Fibroblast of skin of left biceps (primary cell): ENCODE measurements at regions not wholly inside any gene's neighbourhood (a gene's known extent, or its start where the extent isn't known, plus 50 kb on each side); places are given as distances from the start of the nearest gene placed in this dataset.

Experiments used
- DNase-seq, 2 experiments: peaks; one replicate each; pipeline ENCODE4 v3.0.0-alpha.2; 2013; ENCODE audit warnings: low read depth in 2 of 2

DNA sequence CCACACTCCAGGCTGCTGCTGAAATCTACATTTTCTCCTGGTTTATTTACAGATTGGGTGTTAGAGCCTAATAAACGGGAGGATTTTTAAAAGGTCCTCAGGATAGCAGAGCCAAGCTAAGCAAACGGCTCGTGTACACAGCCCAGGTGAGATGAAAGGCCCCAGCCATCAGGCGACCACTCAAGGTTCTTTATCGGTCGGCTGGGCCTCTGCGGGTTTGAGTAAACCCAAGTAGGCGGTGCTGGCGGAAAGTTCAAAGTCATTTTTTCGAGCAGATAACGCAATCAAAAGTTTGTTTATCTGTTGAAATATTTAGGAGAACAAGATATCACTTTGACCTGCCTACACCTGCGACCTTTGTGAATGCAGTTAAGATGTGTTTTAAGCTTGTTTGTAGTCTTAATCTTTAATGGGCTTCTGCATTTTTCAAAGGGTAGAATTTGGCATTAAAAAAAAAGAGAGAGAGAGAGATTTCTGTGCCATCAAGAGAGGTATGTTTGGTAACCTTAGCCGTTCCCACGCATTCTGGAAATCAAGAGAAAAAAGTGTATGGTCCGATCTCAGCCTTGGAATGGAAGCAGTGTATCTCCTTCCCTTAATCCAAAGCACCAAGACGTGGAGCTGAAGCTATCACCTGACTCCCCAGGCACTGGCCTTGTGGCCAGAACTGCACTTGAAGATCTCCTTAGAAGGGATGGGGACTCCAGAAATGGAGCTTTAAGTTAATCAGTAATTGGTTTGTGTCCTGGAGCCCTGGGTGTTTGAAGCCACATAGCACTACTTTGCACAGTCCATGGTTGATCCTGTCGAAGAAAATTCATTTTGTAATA is 301.7 kb upstream of the IRX5 start:
- no peak for DNase-seq

DNA sequence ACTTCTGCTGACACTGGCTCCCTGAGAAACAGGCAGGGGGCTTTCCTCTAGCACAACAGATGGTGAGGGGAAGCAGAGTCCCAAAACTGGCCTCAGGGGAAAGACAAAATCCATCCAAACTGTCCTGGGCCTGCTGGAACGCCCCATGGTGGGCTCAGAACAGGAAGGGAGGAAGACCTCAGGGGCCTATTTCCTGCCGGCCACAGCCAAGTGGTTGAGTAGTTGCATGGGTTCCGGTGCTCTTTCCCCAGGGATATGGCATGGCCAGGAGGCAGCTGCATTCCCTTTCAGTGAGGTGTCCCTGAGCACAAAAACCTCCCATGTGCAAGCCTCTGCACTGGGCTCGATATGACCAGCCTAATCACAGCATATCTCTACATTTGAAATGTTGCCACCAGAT is 303.0 kb upstream of the IRX5 start:
- DNase-seq: no peak

DNA sequence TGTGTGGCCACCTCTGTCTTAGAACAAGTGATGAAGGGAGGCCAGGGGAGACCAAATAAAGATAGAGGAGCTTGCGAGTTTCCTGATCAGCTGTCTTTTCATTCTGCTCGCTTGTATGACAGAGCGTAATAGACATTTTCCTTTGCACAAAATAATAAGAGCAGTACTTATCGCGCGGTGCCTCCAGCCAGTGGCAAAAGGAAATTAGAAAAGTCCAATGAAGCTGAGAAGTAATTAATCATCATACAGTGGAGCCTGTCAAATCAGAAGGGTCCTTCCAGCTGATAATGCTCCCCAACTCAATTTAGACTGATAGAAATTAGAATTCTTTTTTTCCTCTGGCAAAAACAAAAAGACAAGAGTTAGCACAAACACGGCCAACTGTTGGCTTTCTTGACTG is 307.0 kb upstream of the IRX5 start:
- no peak for DNase-seq

DNA sequence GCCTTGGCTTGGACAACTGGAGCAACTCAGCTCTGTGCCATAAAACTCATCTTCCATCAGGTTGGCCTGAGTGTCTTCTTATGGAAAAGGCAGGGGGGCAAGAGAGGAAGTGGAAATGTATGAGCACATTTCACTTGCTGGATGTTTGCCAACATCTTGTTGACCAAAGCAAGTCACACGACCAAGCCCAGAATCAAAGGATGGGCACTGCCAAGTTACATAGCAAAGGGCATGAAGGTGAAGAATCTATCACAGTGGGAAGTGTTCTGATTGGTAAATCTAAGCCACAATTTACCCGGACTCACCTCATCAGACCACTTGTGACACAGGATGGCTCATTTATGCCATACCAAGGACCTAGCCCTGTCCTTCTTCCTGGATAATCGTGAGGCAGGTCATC is 310.5 kb upstream of the IRX5 start:
- DNase-seq: no peak

DNA sequence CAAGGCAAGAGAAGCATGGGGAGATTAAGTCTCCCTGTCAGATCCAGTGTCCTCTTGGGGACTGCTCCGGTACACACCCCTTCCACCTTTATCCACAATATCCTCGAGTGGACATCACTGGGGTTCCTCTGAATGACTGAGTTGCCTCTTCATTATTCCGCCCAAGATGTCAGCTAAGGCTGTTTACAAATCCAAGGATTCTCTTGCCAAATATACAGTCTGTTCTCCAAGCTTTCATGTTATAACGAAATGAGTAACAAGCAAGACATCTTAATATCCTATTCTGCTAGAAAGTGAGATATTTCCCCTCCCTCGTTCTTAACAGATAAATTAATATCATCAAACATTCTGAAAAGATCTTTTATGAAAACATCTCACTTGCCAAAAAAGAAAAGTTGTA is 314.1 kb upstream of the IRX5 start:
- DNase-seq: no peak

DNA sequence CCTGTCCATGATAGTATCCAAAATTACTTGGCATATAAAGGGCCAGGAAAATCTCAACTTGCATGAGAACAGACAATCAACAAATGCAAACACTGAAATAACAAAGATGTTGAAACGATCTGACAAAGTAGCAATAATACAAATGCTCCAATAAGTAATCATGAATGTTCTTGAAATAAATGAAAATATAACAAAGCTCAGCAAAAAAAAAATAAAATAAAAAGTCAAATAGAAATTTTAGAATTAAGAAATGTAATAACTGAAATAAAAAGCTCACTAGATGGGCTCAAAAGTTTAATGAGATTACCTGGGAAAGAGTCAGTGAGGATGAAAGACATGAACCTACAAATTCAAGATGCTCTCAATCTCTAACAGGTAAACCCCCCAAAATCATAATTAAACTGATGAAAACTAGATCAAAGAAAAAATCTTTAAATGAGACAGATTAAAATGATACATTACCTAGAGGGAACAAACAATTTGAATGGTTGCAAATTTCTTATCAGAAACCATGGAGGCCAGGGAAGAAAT is 319.0 kb upstream of the IRX3 start:
- no peak for DNase-seq

DNA sequence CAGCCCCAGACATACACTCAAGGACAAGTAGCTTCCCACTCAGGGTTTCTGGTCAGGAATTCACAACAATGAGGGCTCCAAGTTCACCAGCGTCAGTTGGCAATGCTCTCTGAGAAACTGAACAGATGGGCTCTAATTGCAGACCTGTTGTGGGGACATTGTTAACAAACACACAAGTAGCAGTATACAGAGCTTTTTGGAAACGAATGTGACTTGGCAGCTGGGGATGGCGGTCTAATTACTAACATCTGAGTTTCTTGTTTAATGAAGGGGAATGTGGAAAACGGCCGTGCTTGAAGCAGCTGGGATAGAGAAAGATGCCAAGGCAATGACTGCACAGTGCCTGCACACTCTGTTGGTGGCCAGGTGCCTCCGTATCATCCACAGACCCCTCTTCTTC is 316.1 kb upstream of the IRX3 start:
- no peak for DNase-seq

DNA sequence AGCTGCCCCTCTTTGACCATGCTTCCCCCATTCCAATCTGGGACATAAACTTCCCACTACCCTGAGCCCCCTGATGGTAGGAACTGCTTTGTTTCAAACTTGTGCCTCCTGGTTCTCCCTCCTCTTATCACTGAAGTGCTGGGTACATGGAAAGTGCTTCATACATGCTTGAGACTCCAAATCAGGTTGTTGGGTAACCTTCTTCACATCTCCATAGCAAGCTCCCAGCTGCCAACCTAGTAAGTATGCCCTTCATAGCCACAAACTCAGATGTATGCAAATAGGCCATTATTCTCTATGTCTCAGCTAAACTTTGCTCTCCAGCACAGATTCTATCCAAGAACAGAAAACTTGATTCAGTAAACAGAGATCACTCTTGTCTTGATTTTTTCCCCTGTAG is 310.6 kb upstream of the IRX3 start:
- DNase-seq: no peak

DNA sequence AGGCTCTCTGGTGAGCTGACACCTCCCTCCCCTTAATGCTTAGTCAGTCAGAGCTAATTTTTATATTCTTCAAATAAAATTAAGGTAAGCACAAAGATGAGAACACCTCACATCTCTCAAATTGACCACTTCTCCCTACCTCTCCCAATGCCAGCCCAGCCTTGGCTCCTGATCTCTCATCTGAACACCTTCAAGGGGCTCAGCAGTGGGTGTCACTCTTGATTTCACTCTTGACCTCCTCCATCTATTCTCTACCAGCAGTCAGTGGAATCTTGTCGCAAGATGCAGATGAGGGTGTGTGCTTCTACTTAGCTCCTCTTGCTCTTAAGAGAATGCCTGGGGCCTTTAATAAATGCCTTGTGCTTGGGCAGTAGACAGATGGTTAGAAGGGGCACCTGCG is 309.0 kb upstream of the IRX3 start:
- DNase-seq: no peak

DNA sequence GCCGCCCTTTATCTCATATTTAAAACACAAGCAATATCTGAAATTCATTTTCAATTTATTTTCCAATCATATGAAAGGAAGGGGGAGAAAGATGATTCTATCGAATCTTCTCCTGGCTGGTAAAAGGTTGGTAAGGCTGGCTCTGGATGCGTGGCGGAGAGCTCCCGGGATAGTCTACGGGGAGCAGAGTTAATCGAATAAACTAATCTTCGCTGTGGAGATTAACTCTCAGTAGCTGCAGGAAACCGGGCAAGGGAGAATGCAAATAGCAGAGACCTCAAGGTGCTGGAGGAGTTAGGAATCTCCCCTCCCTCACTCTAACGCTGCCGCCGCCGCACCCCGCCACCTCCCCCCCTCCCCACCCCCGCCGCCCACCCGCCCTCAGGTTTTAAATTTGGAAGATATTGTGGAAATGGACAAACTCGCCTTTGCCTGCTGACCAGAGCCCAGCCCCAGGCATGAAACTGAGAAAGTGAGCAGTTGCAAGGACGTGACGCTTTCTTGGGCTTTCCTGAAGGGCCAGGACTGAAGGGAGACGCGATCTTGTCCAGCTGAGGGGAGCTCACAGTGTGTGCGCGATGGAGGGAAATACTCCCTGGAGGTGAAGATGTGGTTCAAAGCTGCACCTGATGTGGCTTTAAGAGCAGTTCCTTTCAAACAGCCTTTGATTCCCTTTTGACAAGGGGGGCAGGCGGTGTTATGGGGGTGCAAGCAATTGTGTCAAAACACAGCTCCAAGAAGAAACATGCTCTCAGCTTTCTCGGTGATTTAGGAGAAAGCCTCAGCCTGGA is 308.2 kb upstream of the IRX3 start:
- no peak for DNase-seq

DNA sequence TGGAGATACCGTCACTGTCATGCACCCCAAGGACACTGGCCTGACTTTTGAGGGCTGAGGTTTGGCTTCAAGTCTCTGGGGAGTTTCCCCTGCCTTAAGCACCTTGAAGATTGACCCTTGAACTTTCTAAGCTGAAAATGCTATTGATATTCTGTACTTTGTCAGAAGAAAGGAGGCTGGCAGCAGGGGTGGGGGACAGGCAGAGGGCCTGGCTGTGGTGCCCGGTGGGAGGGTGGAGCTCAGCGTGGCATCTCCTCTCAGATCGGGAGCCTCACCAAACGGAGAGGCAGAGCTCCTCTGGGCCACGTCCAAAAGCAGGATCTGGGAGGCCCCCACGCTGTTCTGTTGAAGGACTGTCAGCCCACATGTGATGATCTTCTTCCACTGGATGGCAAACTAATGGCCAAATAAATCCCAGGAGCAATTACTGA is 305.2 kb upstream of the IRX3 start:
- no peak for DNase-seq

DNA sequence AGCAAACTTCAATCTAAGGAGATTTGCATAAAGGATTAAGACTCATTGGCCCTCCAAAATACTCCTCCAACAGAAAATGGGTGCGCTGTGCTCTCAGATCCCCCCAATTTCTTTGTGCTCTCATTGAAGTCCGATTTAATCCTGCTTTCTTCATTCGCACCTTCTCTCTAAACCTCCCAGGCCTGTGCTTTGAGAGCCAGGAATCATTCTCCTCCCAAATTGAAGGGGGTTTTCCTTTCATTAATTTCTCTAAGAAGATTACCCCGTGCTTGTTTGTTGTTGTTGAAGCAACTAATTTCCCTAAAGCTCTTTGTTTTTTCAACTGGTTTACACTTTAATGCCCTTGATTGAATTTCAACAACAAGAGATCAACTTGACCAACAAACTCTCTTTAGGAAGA is 304.2 kb upstream of the IRX3 start:
- no peak for DNase-seq

DNA sequence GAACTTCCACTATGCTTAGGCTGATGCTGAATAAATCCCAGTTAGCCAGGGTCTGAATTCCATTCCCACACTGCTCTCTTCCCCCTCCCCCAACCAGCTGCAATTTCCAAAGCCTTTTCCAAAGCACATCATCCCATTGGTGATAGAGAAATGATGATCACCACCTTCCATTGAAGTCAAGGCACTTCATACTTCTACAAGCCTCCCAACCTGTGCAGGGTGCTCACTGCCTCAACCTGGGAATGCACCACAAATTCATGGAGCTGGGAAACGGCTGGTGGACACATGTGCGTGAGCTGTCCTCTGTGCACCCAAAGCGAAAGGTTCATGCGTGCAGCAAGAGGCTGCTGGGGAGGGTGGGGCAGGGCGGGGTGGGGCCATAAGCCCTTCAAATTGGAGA is 302.7 kb upstream of the IRX3 start:
- DNase-seq: no peak

DNA sequence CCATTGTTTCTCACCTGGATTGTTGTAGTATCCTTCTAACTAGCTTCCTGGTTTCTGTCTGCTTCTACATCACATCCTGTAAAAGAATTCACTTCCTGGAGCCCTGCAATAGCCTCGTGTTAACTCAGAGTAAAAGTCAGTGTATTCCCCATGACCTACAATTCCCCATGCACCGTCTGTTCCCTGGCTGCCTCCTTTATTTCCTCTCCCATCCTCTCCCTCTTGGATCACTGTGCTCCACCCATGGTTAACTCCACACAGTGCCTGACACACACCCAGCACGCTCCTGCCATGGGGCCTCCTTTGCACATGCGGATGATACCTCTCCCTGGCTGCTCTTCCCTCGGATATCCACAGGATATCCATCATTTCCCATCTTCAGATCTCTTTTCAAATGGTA is 301.4 kb upstream of the IRX3 start:
- no peak for DNase-seq

DNA sequence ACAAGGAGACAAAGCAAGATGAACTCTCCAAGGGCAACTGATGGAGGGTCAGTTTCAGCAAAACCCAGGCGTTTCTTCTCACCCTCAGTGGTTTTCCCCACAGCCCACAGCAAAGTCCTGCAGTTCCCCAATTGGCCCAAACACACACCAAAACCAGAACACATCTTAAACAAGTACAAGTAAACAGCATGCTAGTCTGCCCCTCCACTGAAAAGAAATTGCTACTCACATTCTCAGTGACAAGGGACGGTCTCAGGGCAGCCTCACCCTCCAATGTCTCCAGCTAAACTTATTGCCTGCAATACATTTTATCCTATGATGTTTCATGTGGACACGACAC is 300.6 kb upstream of the IRX3 start:
- no peak for DNase-seq

DNA sequence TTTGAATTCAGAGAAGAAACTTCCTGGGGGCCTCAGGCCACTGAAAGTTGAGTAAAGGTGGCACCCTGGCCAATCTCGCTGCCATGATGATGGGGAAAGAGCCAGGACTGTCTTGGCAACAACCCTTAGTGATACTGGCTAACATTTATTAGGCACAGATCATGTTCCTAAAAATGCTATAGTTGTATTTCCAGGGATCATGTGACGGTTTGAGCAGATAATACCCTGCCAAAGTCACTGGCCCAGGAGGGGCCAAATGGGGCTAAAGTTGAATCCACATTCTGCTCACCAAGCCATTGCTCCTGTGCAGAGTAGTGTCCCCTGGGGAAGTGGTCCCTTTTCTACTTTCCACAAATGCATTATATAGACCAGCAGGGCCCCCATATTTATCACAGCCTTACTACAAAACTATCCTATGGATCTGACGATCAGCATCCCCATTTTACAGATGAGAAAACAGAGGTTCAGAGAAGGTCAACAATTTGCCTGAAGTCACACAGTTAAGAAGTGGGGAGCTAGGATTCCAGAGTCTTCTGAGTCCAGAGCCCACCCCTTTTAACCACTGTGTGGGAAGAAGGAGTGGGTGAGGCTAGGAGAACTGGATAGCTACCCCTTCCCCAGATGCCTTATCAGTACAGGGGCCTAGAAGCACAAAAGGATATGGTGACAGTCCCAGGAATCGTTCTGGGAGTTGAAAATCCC is 300.0 kb upstream of the IRX3 start:
- DNase-seq: no peak

DNA sequence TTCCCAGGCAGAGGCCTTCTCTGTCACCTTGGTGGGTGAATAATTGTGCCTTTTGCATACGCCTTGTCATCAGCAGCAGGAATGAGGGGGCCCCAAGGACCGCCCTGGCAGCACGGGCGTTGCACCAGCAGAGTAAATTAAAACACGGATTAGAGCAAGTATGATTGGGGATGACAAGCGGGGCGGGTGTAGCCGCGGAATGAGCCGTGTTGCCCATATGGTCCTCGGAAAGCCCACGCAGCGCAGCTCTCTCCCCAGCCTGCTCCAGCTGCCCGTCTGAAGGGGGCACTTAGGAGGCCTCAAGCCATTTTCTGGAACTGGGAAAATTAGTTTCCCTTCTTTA is 299.4 kb upstream of the IRX3 start:
- DNase-seq: no peak

DNA sequence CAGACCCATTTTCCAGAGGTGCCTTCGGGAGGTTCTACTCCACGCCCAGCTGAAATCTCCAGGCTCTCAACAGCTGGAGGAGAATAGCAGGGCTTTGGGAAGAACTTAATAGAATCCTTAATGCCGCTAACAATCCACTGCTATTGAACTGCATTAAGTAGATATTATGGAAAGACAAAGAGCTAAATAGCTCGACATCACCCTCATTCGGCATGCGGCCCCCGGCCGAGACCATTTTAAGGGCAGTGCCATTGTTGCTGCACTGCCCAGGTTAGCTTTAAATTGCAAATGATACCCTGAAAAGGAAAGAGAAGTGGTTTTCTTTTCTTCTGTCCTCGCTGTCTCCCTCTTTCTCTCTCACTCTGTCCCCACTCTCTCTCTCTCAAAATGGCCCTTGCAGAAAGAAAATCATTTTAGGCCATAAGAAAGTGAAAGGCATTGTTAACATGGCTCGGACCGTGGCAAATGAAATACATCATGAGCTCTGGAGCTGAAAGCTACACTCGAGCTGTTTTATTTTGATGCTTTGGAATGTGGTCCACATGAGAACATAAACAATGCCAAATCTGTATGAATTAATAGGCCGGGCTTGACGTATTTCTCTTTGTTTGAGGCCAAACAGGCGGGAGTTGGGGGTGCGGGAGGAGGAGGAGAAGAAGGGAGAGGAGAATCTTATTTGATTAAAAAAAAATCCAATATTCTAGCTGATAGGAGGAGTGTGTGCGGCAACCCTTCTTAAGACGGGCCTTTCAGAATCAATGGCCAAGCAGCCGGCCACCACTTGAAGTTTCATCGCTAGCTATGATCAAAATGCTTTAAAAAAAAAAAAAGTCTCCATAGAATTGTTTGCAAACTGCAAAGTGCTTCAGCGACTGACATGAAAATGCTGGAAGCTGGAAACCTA is 298.8 kb upstream of the IRX3 start:
- no peak for DNase-seq

DNA sequence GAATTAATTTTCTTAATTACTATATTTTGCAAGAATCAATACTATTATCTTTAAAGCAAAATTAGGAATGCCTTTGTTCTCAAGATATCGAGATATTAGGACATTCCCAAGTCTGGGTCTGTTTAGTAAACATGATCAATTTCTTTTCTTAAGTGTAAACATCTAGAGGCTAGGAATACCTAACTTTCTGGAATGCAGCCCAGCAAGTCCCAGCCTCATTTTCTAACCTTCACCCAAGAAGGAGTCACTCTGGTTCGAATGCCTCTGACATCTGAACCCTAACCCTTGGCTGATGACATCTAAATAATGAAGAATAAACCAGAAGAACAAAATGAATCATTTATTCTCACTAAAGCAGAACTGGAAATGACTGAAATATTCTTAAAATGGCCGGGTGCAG is 297.5 kb upstream of the IRX3 start:
- no peak for DNase-seq

DNA sequence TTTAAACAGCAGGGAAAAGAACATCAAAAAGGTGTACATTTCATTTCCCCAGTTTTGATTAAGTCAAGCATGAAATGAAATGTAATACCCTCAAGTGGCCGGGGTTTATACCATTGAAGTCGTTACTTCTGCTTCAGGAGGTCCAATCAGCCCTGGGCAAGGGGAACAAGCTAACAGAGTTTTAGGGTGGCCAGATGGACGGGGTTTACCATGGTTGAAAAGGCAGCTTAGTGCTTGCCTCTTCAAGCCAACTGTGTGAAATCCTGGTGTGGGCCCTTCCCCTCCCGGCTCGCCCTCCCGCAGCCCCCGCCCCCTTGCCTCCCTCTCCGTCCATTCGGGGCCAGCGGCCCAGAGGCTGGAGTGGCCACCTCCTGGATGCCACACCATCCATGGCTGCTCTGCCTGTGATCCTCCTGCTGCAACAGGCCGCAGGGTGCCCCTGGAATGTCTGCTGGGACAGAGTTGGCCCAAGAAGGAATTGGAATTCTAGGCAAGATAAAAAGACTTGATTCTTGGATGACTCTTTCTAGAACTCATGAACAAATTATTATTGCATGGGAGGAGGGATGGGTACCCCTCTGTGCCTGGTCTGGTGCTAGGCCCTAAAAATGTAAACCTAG is 296.2 kb upstream of the IRX3 start:
- no peak for DNase-seq

DNA sequence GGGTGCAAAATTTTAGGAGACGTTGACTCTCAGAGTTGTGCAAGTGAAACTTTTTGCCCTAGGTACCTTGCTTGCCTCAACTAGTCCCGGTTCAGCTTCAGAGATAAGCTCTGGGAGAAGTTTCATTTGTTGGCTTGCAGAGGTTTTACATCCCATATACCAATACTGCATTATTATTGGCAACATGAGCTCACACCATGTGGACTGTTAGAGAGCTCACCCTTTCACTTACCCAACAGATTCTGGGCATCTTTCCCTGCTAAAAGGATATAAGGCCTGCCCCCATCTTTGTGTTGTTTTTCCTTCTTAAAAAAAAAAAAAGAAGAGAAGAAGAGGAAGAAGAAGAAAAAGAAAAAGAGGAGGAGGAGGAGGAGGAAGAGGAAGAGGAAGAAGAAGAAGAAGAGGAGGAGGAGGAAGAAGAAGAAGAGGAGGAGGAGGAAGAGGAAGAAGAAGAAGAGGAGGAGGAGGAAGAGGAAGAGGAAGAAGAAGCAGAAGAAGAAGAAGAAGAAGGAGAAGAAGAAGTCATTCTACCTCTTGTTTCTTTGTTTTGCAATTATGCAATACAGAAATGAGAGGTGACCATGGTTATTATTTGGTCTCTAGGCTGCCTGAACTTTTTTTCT is 292.6 kb upstream of the IRX3 start:
- no peak for DNase-seq
